Activated T-helper 1 cell treated with anti-CD3 and anti-CD28 coated beads, Interleukin-12 subunit alpha, Interleukin-12 subunit beta, Interleukin-2, Interleukin-4 antibody, amounts not matched to agents 30 ng/mL and 10 ng/mL and 1 ng/mL, durations not matched to agents 14 hours and 24 hours and 36 hours (primary cell): ENCODE measurements at regions not wholly inside any gene's neighbourhood (a gene's known extent, or its start where the extent isn't known, plus 50 kb on each side); places are given as distances from the start of the nearest gene placed in this dataset.
"Not testable (repeated sequence)": the region's sequence is repeated elsewhere in the genome, so short reads cannot be mapped to it uniquely, and the experiment has no call there.

Experiments
- DNase-seq: peaks from one replicate; pipeline ENCODE4 v3.0.0; 2021; ENCODE audit warnings: low spot score
- H3K27ac Mint-ChIP-seq: one replicate; pipeline ENCODE4 v1.8.0; 2021; ENCODE audit warnings: mild to moderate bottlenecking, mixed read lengths
- H3K27me3 Mint-ChIP-seq: one replicate; pipeline ENCODE4 v1.8.0; 2022; ENCODE audit warnings: mild to moderate bottlenecking, moderate library complexity, mixed read lengths; ENCODE audit not compliant: insufficient read depth
- H3K36me3 Mint-ChIP-seq: one replicate; pipeline ENCODE4 v1.8.0; 2021; ENCODE audit warnings: low read depth, mixed read lengths
- H3K4me1 Mint-ChIP-seq: one replicate; pipeline ENCODE4 v1.8.0; 2021; ENCODE audit warnings: low read depth, mixed read lengths
- H3K4me3 Mint-ChIP-seq: one replicate; pipeline ENCODE4 v1.8.0; 2021; ENCODE audit warnings: mild to moderate bottlenecking, moderate library complexity, mixed read lengths
- H3K9me3 Mint-ChIP-seq: one replicate; pipeline ENCODE4 v1.8.0; 2021; ENCODE audit warnings: mixed read lengths
- intact Hi-C: fragments of 100-400 bp; cut with micrococcal nuclease; formaldehyde crosslinking; loops from one replicate; pipeline ENCODE4 v1.15.1; 2024

- H3K9me3 Mint-ChIP-seq, result no peaks in the 10 kb centered on the region
- intact Hi-C loops, result no loop called here
These were observed 548.1 kb upstream of the GYPC start for GRCh38 chr2:126107883-126108282.

GRCh38 chr2:126115975-126116374 lies 540.0 kb upstream of the GYPC start:
- Mint-ChIP-seq H3K27ac (no peak overlapping the region), H3K9me3 (no peaks in the 10 kb centered on the region), H3K4me3 (no peak overlapping the region), H3K4me1 (no peaks in the 10 kb centered on the region), H3K27me3 (no peaks in the 10 kb centered on the region), H3K36me3 (no peaks in the 10 kb centered on the region)
- no peak for DNase-seq
- intact Hi-C loops, result no loop called here

More at GRCh38 chr2:126107883-126108282, 548.1 kb upstream of the GYPC start:
- H3K27ac Mint-ChIP-seq, result no peak overlapping the region
- no peak overlapping the region for H3K4me3 Mint-ChIP-seq
- H3K27me3 Mint-ChIP-seq, result no peaks in the 10 kb centered on the region
- DNase-seq, result no peak
- H3K4me1 Mint-ChIP-seq, result no peaks in the 10 kb centered on the region
- H3K36me3 Mint-ChIP-seq, result no peaks in the 10 kb centered on the region

- Mint-ChIP-seq H3K27me3 (no peaks in the 10 kb centered on the region), H3K27ac (no peak overlapping the region), H3K36me3 (no peaks in the 10 kb centered on the region), H3K9me3 (no peaks in the 10 kb centered on the region), H3K4me3 (no peak overlapping the region), H3K4me1 (no peaks in the 10 kb centered on the region)
- intact Hi-C loops, result no loop called here
- DNase-seq, result no peak
These were observed 538.1 kb upstream of the GYPC start for GRCh38 chr2:126117886-126118285.

GRCh38 chr2:126145752-126146151 lies 510.2 kb upstream of the GYPC start:
- H3K4me3 Mint-ChIP-seq, result no peak overlapping the region
- H3K4me1 Mint-ChIP-seq, result no peaks in the 10 kb centered on the region
- no peaks in the 10 kb centered on the region for H3K36me3 Mint-ChIP-seq
- DNase-seq, result no peak
- H3K9me3 Mint-ChIP-seq, result peaks cover 4% of the 10 kb centered on the region
- intact Hi-C loops, result no loop called here
- no peak overlapping the region for H3K27ac Mint-ChIP-seq
- H3K27me3 Mint-ChIP-seq, result no peaks in the 10 kb centered on the region

GRCh38 chr2:126154256-126154785 lies 501.6 kb upstream of the GYPC start:
- Mint-ChIP-seq H3K27ac (no peak overlapping the region), H3K4me3 (no peak overlapping the region), H3K9me3 (no peaks in the 10 kb centered on the region), H3K4me1 (no peaks in the 10 kb centered on the region), H3K36me3 (no peaks in the 10 kb centered on the region), H3K27me3 (no peaks in the 10 kb centered on the region)
- no peak for DNase-seq
- intact Hi-C loops, result no loop called here

- intact Hi-C loops, H3K9me3 Mint-ChIP-seq, H3K27me3 Mint-ChIP-seq, H3K36me3 Mint-ChIP-seq, H3K4me3 Mint-ChIP-seq, H3K27ac Mint-ChIP-seq, H3K4me1 Mint-ChIP-seq, DNase-seq: not testable (repeated sequence)
These were observed 495.0 kb upstream of the GYPC start for GRCh38 chr2:126160950-126161349.

- Mint-ChIP-seq H3K4me3 (no peak overlapping the region), H3K27ac (no peak overlapping the region), H3K27me3 (no peaks in the 10 kb centered on the region), H3K4me1 (no peaks in the 10 kb centered on the region), H3K9me3 (peaks cover 5% of the 10 kb centered on the region), H3K36me3 (no peaks in the 10 kb centered on the region)
- intact Hi-C loops, result no loop called here
- no peak for DNase-seq
These were observed 483.2 kb upstream of the GYPC start for GRCh38 chr2:126172631-126173184.

- Mint-ChIP-seq H3K27ac (no peak overlapping the region), H3K4me3 (no peak overlapping the region), H3K4me1 (no peaks in the 10 kb centered on the region), H3K36me3 (no peaks in the 10 kb centered on the region), H3K9me3 (peaks cover 5% of the 10 kb centered on the region), H3K27me3 (no peaks in the 10 kb centered on the region)
- intact Hi-C loops, result no loop called here
- no peak for DNase-seq
These were observed 480.7 kb upstream of the GYPC start for GRCh38 chr2:126175222-126175621.

GRCh38 chr2:126177479-126177878 lies 478.5 kb upstream of the GYPC start:
- Mint-ChIP-seq H3K27ac (no peak overlapping the region), H3K4me3 (no peak overlapping the region), H3K9me3 (no peaks in the 10 kb centered on the region), H3K4me1 (no peaks in the 10 kb centered on the region), H3K27me3 (no peaks in the 10 kb centered on the region), H3K36me3 (no peaks in the 10 kb centered on the region)
- DNase-seq, result no peak
- intact Hi-C loops, result no loop called here

GRCh38 chr2:126187668-126188067 lies 468.3 kb upstream of the GYPC start:
- no peaks in the 10 kb centered on the region for H3K36me3 Mint-ChIP-seq
- no peak overlapping the region for H3K4me3 Mint-ChIP-seq
- no peaks in the 10 kb centered on the region for H3K27me3 Mint-ChIP-seq
- DNase-seq, result no peak
- no peaks in the 10 kb centered on the region for H3K9me3 Mint-ChIP-seq
- H3K4me1 Mint-ChIP-seq, result no peaks in the 10 kb centered on the region
- intact Hi-C loops, result no loop called here
- no peak overlapping the region for H3K27ac Mint-ChIP-seq

- H3K9me3 Mint-ChIP-seq, result no peaks in the 10 kb centered on the region
- intact Hi-C loops, result no loop called here
- no peak overlapping the region for H3K4me3 Mint-ChIP-seq
- no peaks in the 10 kb centered on the region for H3K4me1 Mint-ChIP-seq
- H3K27me3 Mint-ChIP-seq, result no peaks in the 10 kb centered on the region
- H3K36me3 Mint-ChIP-seq, result no peaks in the 10 kb centered on the region
- DNase-seq, result no peak
- no peak overlapping the region for H3K27ac Mint-ChIP-seq
These were observed 466.4 kb upstream of the GYPC start for GRCh38 chr2:126189527-126189926.

GRCh38 chr2:126200538-126200937 lies 455.4 kb upstream of the GYPC start:
- Mint-ChIP-seq H3K27ac (no peak overlapping the region), H3K4me1 (no peaks in the 10 kb centered on the region), H3K9me3 (no peaks in the 10 kb centered on the region)

GRCh38 chr2:126208266-126208665 lies 447.7 kb upstream of the GYPC start:
- H3K27me3 Mint-ChIP-seq, result no peaks in the 10 kb centered on the region
- no peak overlapping the region for H3K27ac Mint-ChIP-seq
- no peak for DNase-seq
- H3K36me3 Mint-ChIP-seq, result no peaks in the 10 kb centered on the region
- intact Hi-C loops, result no loop called here
- H3K4me3 Mint-ChIP-seq, result no peak overlapping the region
- H3K9me3 Mint-ChIP-seq, result no peaks in the 10 kb centered on the region
- H3K4me1 Mint-ChIP-seq, result no peaks in the 10 kb centered on the region

More at GRCh38 chr2:126200538-126200937, 455.4 kb upstream of the GYPC start:
- no peaks in the 10 kb centered on the region for H3K36me3 Mint-ChIP-seq
- DNase-seq, result no peak
- no peaks in the 10 kb centered on the region for H3K27me3 Mint-ChIP-seq
- H3K4me3 Mint-ChIP-seq, result no peak overlapping the region
- intact Hi-C loops, result no loop called here

- Mint-ChIP-seq H3K27ac (no peak overlapping the region), H3K36me3 (no peaks in the 10 kb centered on the region), H3K27me3 (no peaks in the 10 kb centered on the region), H3K4me3 (no peak overlapping the region), H3K4me1 (no peaks in the 10 kb centered on the region), H3K9me3 (no peaks in the 10 kb centered on the region)
- intact Hi-C loops, result no loop called here
- no peak for DNase-seq
These were observed 443.2 kb upstream of the GYPC start for GRCh38 chr2:126212735-126213134.
